Neural progenitor cell (in vitro differentiated cells): ENCODE measurements at regions not wholly inside any gene's neighbourhood (a gene's known extent, or its start where the extent isn't known, plus 50 kb on each side); places are given as distances from the start of the nearest gene placed in this dataset.

ENCODE experiments used
- CTCF ChIP-seq: fragments of 200-600 bp; sonication (generic); IDR thresholded peaks from 2 replicates; pipeline ENCODE4 v1.5.1; 2017; ENCODE audit warnings: antibody characterized with exemption, mild to moderate bottlenecking
- EZH2 ChIP-seq: fragments of 200-600 bp; sonication (generic); IDR thresholded peaks from 2 replicates; pipeline ENCODE4 v1.6.1; 2017; ENCODE audit warnings: antibody characterized with exemption, mild to moderate bottlenecking, moderate library complexity
- EZH2phosphoT487 ChIP-seq: fragments of 200-600 bp; sonication (generic); IDR thresholded peaks from 2 replicates; pipeline ENCODE4 v1.6.1; 2017; ENCODE audit warnings: antibody characterized with exemption

- TF ChIP-seq CTCF (no peak), EZH2 (no peak), EZH2phosphoT487 (no peak)
Measured at GRCh38 chr10:78475437-78475836, 441.8 kb downstream of the RPS24 start.
